K562 (cell line): ENCODE measurements at regions not wholly inside any gene's neighbourhood (a gene's known extent, or its start where the extent isn't known, plus 50 kb on each side); places are given as distances from the start of the nearest gene placed in this dataset.

Source experiments
- ATAC-seq: fragments of 200-7000 bp; cut with Tn5 transposase; 3 replicates; pipeline ENCODE4 v1.9.1; 2020; ENCODE audit warnings: moderate library complexity
- BruUV-seq: library from RNA; stranded (reverse); fragments of 400-500 nt; replicated peaks from 2 replicates; lab custom pipeline; 2021; lab: Mats Ljungman, UMichigan
- CTCF ChIA-PET: fragments of 300-600 bp; formaldehyde crosslinking; extraction: SDS; loops from one replicate; lab custom pipeline; 2021; ENCODE audit warnings: low intra/inter-chr PET ratio; lab: Yijun Ruan, JAX
- POLR2A ChIA-PET: fragments of 300-600, 350-650 bp; sonication (Branson Sonifier 250); formaldehyde crosslinking; extraction: SDS; loops from one replicate; lab custom pipeline; 2021; ENCODE audit warnings: antibody characterized with exemption, inconsistent platforms; lab: Yijun Ruan, JAX
- DNase-seq, 4 experiments: peaks; one replicate each; pipeline versions ENCODE4 v3.0.0 to v3.0.0-alpha.2; 2011 to 2018; ENCODE audit warnings: low spot score in 3 of 4, mixed read lengths in 3 of 4; ENCODE audit errors: extremely low read depth in 1 of 4
- FAIRE-seq: peaks from 2 replicates; lab custom pipeline; 2011; peaks lifted over from hg19 to GRCh38; lab: Jason Lieb, UNC
- H2AFZ ChIP-seq: 2 replicates; pipeline ENCODE4 v1.6.0; 2011; ENCODE audit warnings: low read depth, low read length, control low read depth, inconsistent platforms
- H3K27ac ChIP-seq: fragments of 200-600 bp; 3 replicates; pipeline ENCODE4 v1.8.0; 2011; ENCODE audit warnings: low read depth, mild to moderate bottlenecking, control low read depth, inconsistent platforms, low read length, moderate library complexity, mixed read lengths; ENCODE audit errors: extremely low read depth
- H3K27me3 ChIP-seq, 2 experiments: fragments of 300-600 bp in 1 of 2; 2 replicates in 1 of 2; 3 replicates in 1 of 2; pipeline versions ENCODE4 v1.6.0 to v1.8.0; 2011; ENCODE audit warnings: inconsistent platforms in 2 of 2, low read length in 2 of 2, mild to moderate bottlenecking in 1 of 2, mixed read lengths in 1 of 2, moderate library complexity in 1 of 2; ENCODE audit not compliant: control insufficient read depth in 2 of 2, insufficient read depth in 2 of 2
- H3K36me3 ChIP-seq: fragments of 300-600 bp; 3 replicates; pipeline ENCODE4 v1.8.0; 2011; ENCODE audit warnings: mild to moderate bottlenecking, low read length, inconsistent platforms; ENCODE audit not compliant: control insufficient read depth, insufficient read depth
- H3K4me1 ChIP-seq, 2 experiments: fragments of 200-600 bp in 1 of 2; replicated peaks in 1 of 2; 2 replicates in 1 of 2; 3 replicates in 1 of 2; pipeline versions ENCODE4 v1.5.1 to v1.8.0; 2011; ENCODE audit warnings: inconsistent platforms in 2 of 2, low read length in 2 of 2, mild to moderate bottlenecking in 1 of 2, mixed read lengths in 1 of 2, moderate library complexity in 1 of 2; ENCODE audit not compliant: control insufficient read depth in 2 of 2, insufficient read depth in 2 of 2
- H3K4me2 ChIP-seq: 2 replicates; pipeline ENCODE4 v1.6.1; 2011; ENCODE audit warnings: low read length, control low read depth, inconsistent platforms, mixed read lengths; ENCODE audit not compliant: insufficient read depth
- H3K4me3 ChIP-seq: fragments of 200-600 bp; sonication (generic), shearing (Covaris generic); 2 replicates; pipeline ENCODE4 v1.5.1; 2016; ENCODE audit warnings: control low read depth, inconsistent platforms
- H3K79me2 ChIP-seq: fragments of 200-600 bp; 3 replicates; pipeline ENCODE4 v1.8.0; 2011; ENCODE audit warnings: low read length, inconsistent platforms; ENCODE audit not compliant: control insufficient read depth, insufficient read depth
- H3K9ac ChIP-seq, 2 experiments: 2 replicates each; pipeline versions ENCODE4 v1.6.0 to v1.6.1; 2011; ENCODE audit warnings: low read depth in 2 of 2, low read length in 2 of 2, control low read depth in 1 of 2, inconsistent platforms in 1 of 2, mild to moderate bottlenecking in 1 of 2, mixed read lengths in 1 of 2; ENCODE audit not compliant: insufficient read depth in 1 of 2
- H3K9me1 ChIP-seq: one replicate; pipeline ENCODE4 v1.6.0; 2011; ENCODE audit warnings: inconsistent platforms, mild to moderate bottlenecking, low read length, moderate library complexity; ENCODE audit not compliant: control insufficient read depth, insufficient read depth
- H3K9me3 ChIP-seq: replicated peaks from 2 replicates; pipeline ENCODE4 v1.5.1; 2011; ENCODE audit warnings: low read depth, low read length, inconsistent platforms; ENCODE audit not compliant: control insufficient read depth, insufficient read depth
- H4K20me1 ChIP-seq: replicated peaks from 2 replicates; pipeline ENCODE4 v1.6.1; 2011; ENCODE audit warnings: low read length, inconsistent platforms, mixed read lengths; ENCODE audit not compliant: control insufficient read depth, insufficient read depth
- CEBPG ChIP-seq, 3 experiments: fragments of 200-800 bp in 1 of 3; sonication (Bioruptor generic) in 1 of 3; sonication (generic) in 1 of 3; formaldehyde crosslinking in 1 of 3; IDR thresholded peaks in 2 of 3; conservative IDR thresholded peaks in 1 of 3; 2 replicates each; pipeline versions ENCODE4 v1.6.1 to v1.8.0; 2016 to 2022; ENCODE audit warnings: missing compliant biosample characterization in 2 of 3, missing genetic modification characterization in 2 of 3, mild to moderate bottlenecking in 1 of 3, missing genetic modification reagents in 1 of 3
- CREB5 ChIP-seq: fragments of 250-450 bp; sonication (Bioruptor Pico); IDR thresholded peaks from 2 replicates; pipeline ENCODE4 v1.5.0; 2020; ENCODE audit warnings: mild to moderate bottlenecking
- FOXO4 ChIP-seq: fragments of 450-650 bp; formaldehyde crosslinking; IDR thresholded peaks from 2 replicates; pipeline ENCODE4 v1.4.0; 2020; ENCODE audit warnings: mild to moderate bottlenecking, moderate library complexity
- PKNOX1 ChIP-seq: fragments of 450-650 bp; IDR thresholded peaks from 2 replicates; pipeline ENCODE4 v1.6.1; 2016
- SOX6 ChIP-seq: fragments of 450-650 bp; IDR thresholded peaks from 2 replicates; pipeline ENCODE4 v1.6.1; 2014; ENCODE audit warnings: mild to moderate bottlenecking
- ZBTB2 ChIP-seq: fragments of 450-650 bp; IDR thresholded peaks from 2 replicates; pipeline ENCODE4 v1.6.1; 2016; ENCODE audit warnings: antibody characterized with exemption
- ZNF324 ChIP-seq: fragments of 250-450 bp; sonication (Bioruptor Pico); IDR thresholded peaks from 2 replicates; pipeline ENCODE4 v1.4.0; 2020; ENCODE audit warnings: mild to moderate bottlenecking
- ZNF695 ChIP-seq: fragments of 450-650 bp; formaldehyde crosslinking; IDR thresholded peaks from 2 replicates; pipeline ENCODE4 v1.4.0; 2020; ENCODE audit warnings: mild to moderate bottlenecking, moderate library complexity
- ZNF764 ChIP-seq: fragments of 250-450 bp; sonication (Bioruptor Pico); IDR thresholded peaks from 2 replicates; pipeline ENCODE4 v1.4.0; 2020; ENCODE audit warnings: low read depth, mild to moderate bottlenecking, moderate library complexity
- ZNF77 ChIP-seq: fragments of 250-450 bp; sonication (Bioruptor Pico); IDR thresholded peaks from 2 replicates; pipeline ENCODE4 v1.5.0; 2020
- WGBS: fragments of 100-300 bp; shearing (Covaris generic); methylation state at CpG from one replicate; pipeline ENCODE4 v1.1.6; 2016; ENCODE audit warnings: low coverage, mixed read lengths; ENCODE audit not compliant: insufficient coverage; ENCODE audit errors: missing lambda C conversion rate; 5-methylcytosine and 5-hydroxymethylcytosine counted together
- in situ Hi-C: fragments of 300-500 bp; cut with MboI; formaldehyde crosslinking; loops from 4 replicates; pipeline ENCODE4 v1.15.0; 2018; ENCODE audit warnings: inconsistent platforms, mixed read lengths
- intact Hi-C: fragments of 100-400 bp; cut with micrococcal nuclease; formaldehyde crosslinking; loops from 2 replicates; pipeline ENCODE4 v1.14.2; 2022

- Histone ChIP-seq H3K36me3 (no peaks in the 10 kb centered on the region), H3K79me2 (no peaks in the 10 kb centered on the region), H2AFZ (no peak overlapping the region), H3K9me3 (no peaks in the 10 kb centered on the region), H3K4me2 (no peak overlapping the region), H3K27ac (no peak overlapping the region), H3K4me3 (no peak overlapping the region), H3K27me3 (no peaks in the 10 kb centered on the region), H3K4me1 (no peaks in the 10 kb centered on the region), H4K20me1 (no peaks in the 10 kb centered on the region), H3K9ac (no peak overlapping the region), H3K9me1 (no peaks in the 10 kb centered on the region)
- ChIA-PET CTCF (no interaction called here), POLR2A (no interaction called here)
- ATAC-seq (no peak), FAIRE-seq (no peak), DNase-seq (no peak)
- TF ChIP-seq CREB5 (CRISPR knock-in tag) = no peak
- no peak for TF ChIP-seq ZBTB2
- TF ChIP-seq FOXO4 (CRISPR knock-in tag) = no peak
- no peak for TF ChIP-seq SOX6
- TF ChIP-seq CEBPG (CRISPR knock-in tag; IDR thresholded peaks at IDR 0.05) = no peak
- TF ChIP-seq CEBPG (tag; conservative IDR thresholded peaks at IDR 0.05 in 1 of 2, IDR thresholded peaks at IDR 0.05 in 1 of 2) = no peak
- no peak for TF ChIP-seq PKNOX1
- TF ChIP-seq ZNF764 (CRISPR knock-in tag) = no peak
- no peak for TF ChIP-seq ZNF695 (CRISPR knock-in tag)
- TF ChIP-seq ZNF324 = no peak
- no peak for TF ChIP-seq ZNF77 (CRISPR knock-in tag)
- in situ Hi-C loops (no loop called here), intact Hi-C loops (no loop called here)
- WGBS = 0% methylated on average over 3 of the region's 3 CpGs
- no TSS peak for BruUV-seq
Measured at GRCh38 chr1:101444381-101444780, 207.6 kb downstream of the S1PR1 start.
